ENCODE measurements at regions not wholly inside any gene's neighbourhood (a gene's known extent, or its start where the extent isn't known, plus 50 kb on each side); places are given as distances from the start of the nearest gene placed in this dataset.

GRCh38 chrX:13252726-13253125, 67.1 kb downstream of the ATXN3L start:
- Mint-ChIP-seq H3K9me3 (no peaks in the 10 kb centered on the region), H3K4me3 (no peak overlapping the region), H3K27ac (no peak overlapping the region), H3K36me3 (ENCODE audit: low read depth) (no peaks in the 10 kb centered on the region), H3K27me3 (no peaks in the 10 kb centered on the region), H3K4me1 (ENCODE audit: low read depth) (peaks cover 37% of the 10 kb centered on the region)
- intact Hi-C loops (cut with micrococcal nuclease) = loop anchor here (10.0 kb wide), 1 partner anchor 158 kb away; no protein-coding TSS in a partner anchor

DNA sequence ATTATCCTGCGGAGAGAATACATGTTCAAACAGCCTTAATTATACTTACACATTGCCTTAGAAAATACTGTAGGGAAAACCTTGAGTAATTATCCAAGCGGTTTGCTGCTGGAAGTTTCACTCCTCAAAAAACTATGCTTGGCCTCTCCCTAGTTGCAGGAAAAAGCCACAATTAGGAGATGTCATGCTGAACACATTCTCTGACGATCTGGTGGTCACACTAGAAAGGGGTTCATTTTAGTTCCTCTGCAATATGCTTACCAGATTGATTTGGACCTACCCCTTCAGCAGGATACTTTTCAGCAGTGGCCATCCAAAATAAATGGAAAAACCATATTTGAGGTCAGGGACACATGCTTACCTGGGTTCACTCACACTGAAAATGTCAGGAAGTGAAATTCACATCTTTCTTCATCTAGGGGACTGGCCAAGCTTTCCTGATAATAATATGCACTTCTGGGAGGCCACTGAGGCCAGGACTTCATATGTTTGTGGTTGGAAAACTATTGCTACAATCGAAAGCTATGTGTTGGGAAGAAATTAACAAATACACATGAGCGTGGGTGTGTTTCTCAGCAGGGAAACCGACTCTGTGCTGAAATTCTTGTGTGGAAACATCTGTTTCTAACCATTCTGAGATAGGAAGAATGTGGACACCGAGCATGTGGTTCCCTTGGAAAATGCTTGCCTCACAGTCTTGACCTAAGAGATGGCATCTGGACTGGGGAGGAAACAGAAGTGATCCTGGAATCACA, 68.8 kb downstream of the ATXN3L start:
- peaks cover 2% of the 10 kb centered on the region for H3K27me3 Mint-ChIP-seq
- H3K9me3 Mint-ChIP-seq = no peaks in the 10 kb centered on the region
- H3K4me1 Mint-ChIP-seq (ENCODE audit: low read depth) = peaks cover 37% of the 10 kb centered on the region
- peak overlapping the region; percentile 55 for H3K27ac Mint-ChIP-seq
- intact Hi-C loops (cut with micrococcal nuclease) = loop anchor here (10.0 kb wide), 1 partner anchor 156 kb away; no protein-coding TSS in a partner anchor
- H3K4me3 Mint-ChIP-seq = no peak overlapping the region
- no peaks in the 10 kb centered on the region for H3K36me3 Mint-ChIP-seq (ENCODE audit: low read depth)

DNA sequence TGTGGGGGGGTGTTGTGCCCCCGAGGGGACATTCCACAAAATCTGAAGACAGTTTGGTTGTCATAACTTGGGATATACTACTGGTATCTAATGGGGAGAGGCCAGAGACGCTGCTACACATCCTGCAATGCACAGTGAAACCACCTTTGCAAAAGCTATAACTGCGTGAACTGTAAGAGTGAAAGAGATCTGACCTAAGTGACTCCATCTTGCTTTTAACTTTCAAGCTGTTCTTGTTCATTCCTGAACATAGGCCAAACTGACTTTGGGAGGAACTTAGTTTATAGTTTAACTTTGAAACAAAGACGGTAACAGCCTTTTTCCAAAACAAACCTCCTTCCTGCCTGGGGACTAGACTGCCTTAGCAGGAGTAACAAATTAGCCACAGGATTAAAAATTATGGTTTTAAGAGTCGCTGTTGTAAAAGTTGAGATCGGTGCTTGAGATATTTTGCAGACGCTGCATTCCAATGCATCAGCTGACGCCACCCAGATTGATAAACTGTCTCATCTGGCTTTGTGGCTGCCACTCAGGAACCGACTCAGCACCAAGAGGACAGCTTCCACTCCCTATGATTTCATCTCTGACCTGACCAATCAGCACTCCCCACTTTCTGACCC, 70.9 kb downstream of the ATXN3L start:
- H3K27me3 Mint-ChIP-seq = peaks cover 2% of the 10 kb centered on the region
- H3K4me1 Mint-ChIP-seq (ENCODE audit: low read depth) = peaks cover 34% of the 10 kb centered on the region
- H3K27ac Mint-ChIP-seq = no peak overlapping the region
- H3K9me3 Mint-ChIP-seq = no peaks in the 10 kb centered on the region
- H3K4me3 Mint-ChIP-seq = no peak overlapping the region
- H3K36me3 Mint-ChIP-seq (ENCODE audit: low read depth) = no peaks in the 10 kb centered on the region
- intact Hi-C loops (cut with micrococcal nuclease) = no loop called here

DNA sequence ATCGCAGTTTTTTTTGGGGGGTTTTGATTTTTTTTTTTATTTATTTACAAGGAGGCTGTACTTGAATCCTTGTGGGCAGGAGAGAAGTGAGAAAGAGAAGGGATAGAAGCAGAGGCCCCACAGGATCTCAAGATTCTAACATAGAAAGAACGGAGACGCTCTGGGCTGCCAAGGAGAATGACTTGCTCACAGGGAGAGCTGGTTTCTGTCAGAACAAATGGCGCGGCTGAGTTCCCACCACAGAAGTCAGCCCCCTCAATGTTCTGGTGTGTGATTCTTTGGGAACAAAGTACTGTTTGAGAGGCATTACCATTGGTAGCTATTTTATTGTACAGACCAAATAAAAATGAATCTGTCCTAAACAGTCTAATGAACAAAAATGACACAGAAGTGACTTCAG, 80.6 kb downstream of the ATXN3L start:
- peaks cover 3% of the 10 kb centered on the region for H3K27me3 Mint-ChIP-seq
- no peaks in the 10 kb centered on the region for H3K36me3 Mint-ChIP-seq (ENCODE audit: low read depth)
- no peaks in the 10 kb centered on the region for H3K9me3 Mint-ChIP-seq
- no peak overlapping the region for H3K27ac Mint-ChIP-seq
- H3K4me3 Mint-ChIP-seq = no peak overlapping the region
- H3K4me1 Mint-ChIP-seq (ENCODE audit: low read depth) = peaks cover 5% of the 10 kb centered on the region
- intact Hi-C loops (cut with micrococcal nuclease) = no loop called here

GRCh38 chrX:13235930-13236329, 83.9 kb downstream of the ATXN3L start:
- Mint-ChIP-seq H3K36me3 (ENCODE audit: low read depth) (no peaks in the 10 kb centered on the region), H3K4me1 (ENCODE audit: low read depth) (peaks cover 5% of the 10 kb centered on the region)

DNA sequence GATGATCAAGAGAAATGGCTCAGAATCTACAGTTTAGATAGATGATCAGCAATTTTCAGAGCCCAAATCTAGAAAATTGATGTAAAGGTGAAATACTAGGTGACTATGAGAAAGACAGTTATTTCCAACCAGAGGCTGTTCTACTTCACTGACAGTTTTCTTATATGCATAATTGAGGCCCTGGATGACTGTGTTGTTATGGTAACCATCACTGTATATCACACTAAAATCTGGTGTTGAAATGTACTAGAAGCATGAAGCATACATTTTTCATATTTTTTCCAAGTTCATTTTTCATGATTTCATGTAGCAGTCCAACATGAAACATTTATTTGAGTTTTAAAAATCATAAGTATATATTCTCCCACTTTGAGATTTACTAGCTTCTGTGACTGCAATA, 87.4 kb downstream of the ATXN3L start:
- peaks cover 5% of the 10 kb centered on the region for H3K4me1 Mint-ChIP-seq (ENCODE audit: low read depth)
- no peak overlapping the region for H3K4me3 Mint-ChIP-seq
- no peaks in the 10 kb centered on the region for H3K9me3 Mint-ChIP-seq
- no peaks in the 10 kb centered on the region for H3K27me3 Mint-ChIP-seq
- H3K36me3 Mint-ChIP-seq (ENCODE audit: low read depth) = no peaks in the 10 kb centered on the region
- H3K27ac Mint-ChIP-seq = no peak overlapping the region
- intact Hi-C loops (cut with micrococcal nuclease) = no loop called here

More at GRCh38 chrX:13235930-13236329, 83.9 kb downstream of the ATXN3L start:
- H3K27ac Mint-ChIP-seq = no peak overlapping the region
- H3K9me3 Mint-ChIP-seq = no peaks in the 10 kb centered on the region
- intact Hi-C loops (cut with micrococcal nuclease) = no loop called here
- peaks cover 3% of the 10 kb centered on the region for H3K27me3 Mint-ChIP-seq
- H3K4me3 Mint-ChIP-seq = no peak overlapping the region

- Mint-ChIP-seq H3K9me3 (no peaks in the 10 kb centered on the region), H3K4me1 (ENCODE audit: low read depth) (no peaks in the 10 kb centered on the region), H3K27ac (no peak overlapping the region), H3K36me3 (ENCODE audit: low read depth) (no peaks in the 10 kb centered on the region), H3K27me3 (peaks cover 4% of the 10 kb centered on the region), H3K4me3 (no peak overlapping the region)
- intact Hi-C loops (cut with micrococcal nuclease) = no loop called here
These were observed 93.6 kb downstream of the ATXN3L start for GRCh38 chrX:13226214-13226613.

DNA sequence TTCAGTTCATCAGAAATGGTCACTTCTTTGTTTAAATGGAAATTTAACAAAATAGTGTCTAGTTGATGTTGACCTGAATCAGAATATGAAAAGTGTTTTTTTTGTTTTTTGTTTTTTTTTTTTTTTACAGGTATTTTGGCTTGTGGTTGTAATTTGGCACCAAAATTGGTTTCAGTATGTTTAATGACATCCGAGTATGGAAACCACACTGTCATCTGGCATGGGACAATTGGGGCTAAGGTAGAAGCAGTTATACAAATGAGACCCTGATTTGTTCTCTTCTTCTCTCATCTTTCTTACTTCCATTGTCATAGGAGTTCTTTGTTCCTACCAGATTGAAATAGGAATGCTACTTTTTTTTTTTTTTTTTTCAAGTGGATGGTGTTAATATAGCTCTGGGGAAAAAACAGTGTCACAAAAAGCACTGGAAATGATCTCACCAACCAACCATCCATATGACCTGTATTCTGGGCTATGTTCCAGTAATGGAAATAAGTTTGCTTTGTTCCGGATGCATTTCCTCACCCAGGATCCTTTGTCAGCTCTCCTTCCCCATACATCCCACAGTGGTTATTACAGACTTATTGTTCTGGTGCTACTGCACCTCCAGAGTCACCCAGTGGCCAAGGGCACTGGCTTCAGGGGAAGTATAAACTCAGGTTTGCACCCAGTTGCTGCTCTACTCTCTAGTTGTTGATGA, 95.8 kb downstream of the ATXN3L start:
- Mint-ChIP-seq H3K4me3 (no peak overlapping the region), H3K27me3 (peaks cover 4% of the 10 kb centered on the region), H3K9me3 (no peaks in the 10 kb centered on the region), H3K4me1 (ENCODE audit: low read depth) (no peaks in the 10 kb centered on the region), H3K27ac (no peak overlapping the region), H3K36me3 (ENCODE audit: low read depth) (no peaks in the 10 kb centered on the region)
- intact Hi-C loops (cut with micrococcal nuclease) = no loop called here

DNA sequence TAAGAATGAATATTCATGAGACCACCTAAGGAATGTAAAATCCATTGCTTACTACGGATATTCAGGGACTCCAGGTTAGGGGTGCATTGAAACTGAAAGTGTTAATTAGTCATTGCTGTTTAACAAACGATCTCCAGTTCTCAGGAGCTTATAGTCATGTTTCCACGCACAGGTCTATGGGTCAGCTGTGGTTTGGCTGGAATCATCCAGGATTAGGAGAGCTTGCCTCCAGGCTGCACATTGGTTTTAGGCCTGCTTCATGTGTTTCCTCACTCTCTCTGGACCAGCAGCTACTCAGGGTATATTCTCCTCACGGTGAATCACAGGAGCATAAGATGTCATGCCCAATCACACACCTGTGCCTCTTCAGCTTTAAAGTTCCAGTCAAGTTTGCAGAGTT, 98.9 kb downstream of the ATXN3L start:
- H3K27me3 Mint-ChIP-seq = peaks cover 4% of the 10 kb centered on the region
- no peaks in the 10 kb centered on the region for H3K4me1 Mint-ChIP-seq (ENCODE audit: low read depth)
- intact Hi-C loops (cut with micrococcal nuclease) = no loop called here
- H3K36me3 Mint-ChIP-seq (ENCODE audit: low read depth) = no peaks in the 10 kb centered on the region
- H3K27ac Mint-ChIP-seq = no peak overlapping the region
- no peaks in the 10 kb centered on the region for H3K9me3 Mint-ChIP-seq
- H3K4me3 Mint-ChIP-seq = no peak overlapping the region

DNA sequence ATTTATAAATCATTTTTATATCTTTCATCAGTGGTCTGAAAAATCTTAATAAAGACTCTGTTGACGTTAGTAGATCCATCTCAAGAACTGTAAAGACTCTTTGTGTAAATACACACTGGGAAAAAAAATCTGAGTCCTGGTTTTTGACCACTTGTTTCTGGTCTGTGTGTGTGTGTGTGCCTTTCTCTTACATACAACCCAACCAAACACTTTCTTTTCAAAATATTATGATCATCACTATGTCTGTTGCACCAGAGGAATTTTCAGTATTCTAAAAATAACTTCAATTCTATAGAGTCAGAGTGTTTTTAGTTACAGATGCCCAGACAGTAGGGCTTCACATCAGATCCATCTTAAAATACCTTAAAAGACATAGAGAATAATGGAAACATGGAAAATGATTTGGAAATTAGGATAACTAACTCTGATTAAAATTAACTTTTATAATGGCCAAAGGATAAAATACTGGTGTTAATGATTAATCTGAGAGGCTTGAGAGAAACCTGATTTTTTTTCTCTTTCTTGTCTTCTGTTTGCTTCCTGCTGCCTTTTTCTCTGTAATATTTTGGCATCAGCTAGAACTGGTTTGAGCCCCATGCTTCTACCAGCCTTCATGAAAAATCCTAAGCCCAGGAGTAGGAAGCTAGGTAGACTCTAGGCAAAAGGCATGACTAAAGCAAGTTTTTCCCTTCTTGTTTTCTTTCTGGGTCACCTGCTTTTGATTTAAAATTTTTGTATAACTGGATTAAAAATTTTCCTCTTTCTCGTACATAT, 99.7 kb downstream of the ATXN3L start:
- Mint-ChIP-seq H3K9me3 (no peaks in the 10 kb centered on the region), H3K27ac (no peak overlapping the region), H3K27me3 (peaks cover 4% of the 10 kb centered on the region), H3K4me1 (ENCODE audit: low read depth) (no peaks in the 10 kb centered on the region), H3K4me3 (no peak overlapping the region), H3K36me3 (ENCODE audit: low read depth) (no peaks in the 10 kb centered on the region)
- intact Hi-C loops (cut with micrococcal nuclease) = no loop called here

DNA sequence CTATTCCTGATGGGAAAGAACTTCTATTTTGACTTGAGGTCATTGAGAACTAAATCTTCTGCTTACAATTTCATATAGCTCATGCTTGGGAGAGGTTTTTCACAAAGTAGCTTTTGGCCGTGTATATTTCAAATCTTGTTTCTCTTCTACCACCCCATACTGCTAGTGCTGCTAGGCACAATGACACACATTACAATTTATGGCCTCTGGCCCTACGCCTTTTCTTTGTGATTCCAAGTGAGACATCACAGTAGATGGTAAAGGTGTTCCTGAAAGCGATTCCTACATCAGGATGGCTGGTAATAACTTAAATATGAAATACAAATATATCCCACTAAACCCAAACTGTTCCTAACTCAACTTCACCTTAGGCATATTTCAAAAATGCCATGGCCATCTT, 101.1 kb downstream of the ATXN3L start:
- Mint-ChIP-seq H3K27me3 (peaks cover 4% of the 10 kb centered on the region), H3K9me3 (no peaks in the 10 kb centered on the region), H3K4me3 (no peak overlapping the region), H3K27ac (no peak overlapping the region), H3K4me1 (ENCODE audit: low read depth) (no peaks in the 10 kb centered on the region), H3K36me3 (ENCODE audit: low read depth) (no peaks in the 10 kb centered on the region)
- intact Hi-C loops (cut with micrococcal nuclease) = no loop called here

GRCh38 chrX:13216139-13216538, 103.7 kb downstream of the ATXN3L start:
- intact Hi-C loops (cut with micrococcal nuclease) = no loop called here
- H3K4me1 Mint-ChIP-seq (ENCODE audit: low read depth) = no peaks in the 10 kb centered on the region
- no peak overlapping the region for H3K27ac Mint-ChIP-seq
- H3K4me3 Mint-ChIP-seq = no peak overlapping the region
- H3K27me3 Mint-ChIP-seq = no peaks in the 10 kb centered on the region
- H3K9me3 Mint-ChIP-seq = no peaks in the 10 kb centered on the region
- H3K36me3 Mint-ChIP-seq (ENCODE audit: low read depth) = no peaks in the 10 kb centered on the region

- Mint-ChIP-seq H3K27ac (no peak overlapping the region), H3K4me3 (no peak overlapping the region), H3K27me3 (no peaks in the 10 kb centered on the region), H3K4me1 (ENCODE audit: low read depth) (no peaks in the 10 kb centered on the region), H3K9me3 (no peaks in the 10 kb centered on the region), H3K36me3 (ENCODE audit: low read depth) (no peaks in the 10 kb centered on the region)
- intact Hi-C loops (cut with micrococcal nuclease) = no loop called here
These were observed 104.1 kb downstream of the ATXN3L start for GRCh38 chrX:13215729-13216128.

DNA sequence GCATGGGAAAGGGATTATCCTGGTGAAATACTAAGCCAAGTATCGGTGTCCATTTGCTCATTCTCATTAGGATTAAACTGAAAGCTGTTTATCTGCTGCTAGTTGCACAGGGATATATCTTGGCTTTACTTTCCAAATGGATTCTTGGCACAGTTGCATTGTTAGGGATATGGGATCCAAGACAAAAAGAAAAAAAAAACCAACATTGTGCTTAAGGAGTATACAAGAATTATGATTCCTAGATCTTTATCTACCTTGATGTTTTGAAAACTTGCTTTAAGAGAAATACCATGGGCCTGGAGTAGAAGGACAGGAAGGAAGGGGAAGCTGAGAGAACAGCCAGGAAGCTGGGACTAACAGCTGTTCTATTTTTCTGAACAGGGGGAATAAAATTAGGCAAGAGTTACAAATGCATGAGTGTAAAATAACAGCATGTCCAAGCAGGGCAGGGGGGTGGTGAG, 107.6 kb downstream of the ATXN3L start:
- intact Hi-C loops (cut with micrococcal nuclease) = no loop called here
- H3K4me1 Mint-ChIP-seq (ENCODE audit: low read depth) = no peaks in the 10 kb centered on the region
- no peak overlapping the region for H3K27ac Mint-ChIP-seq
- H3K27me3 Mint-ChIP-seq = no peaks in the 10 kb centered on the region
- H3K36me3 Mint-ChIP-seq (ENCODE audit: low read depth) = no peaks in the 10 kb centered on the region
- no peaks in the 10 kb centered on the region for H3K9me3 Mint-ChIP-seq
- H3K4me3 Mint-ChIP-seq = no peak overlapping the region

Measured in dendritic cell treated with granulocyte-macrophage colony-stimulating factor and Interleukin-4, amounts not matched to agents 40 ng/mL and 50 ng/mL, for 4 days (primary cell).